CD14-positive monocyte (primary cell): ENCODE measurements at regions not wholly inside any gene's neighbourhood (a gene's known extent, or its start where the extent isn't known, plus 50 kb on each side); places are given as distances from the start of the nearest gene placed in this dataset.

ENCODE experiments used
- DNase-seq, 3 donors: peaks; one replicate each; pipeline ENCODE4 v3.0.0-alpha.2; 2011 to 2022
- H2AFZ ChIP-seq: 2 replicates; pipeline ENCODE4 v1.6.0; 2012; ENCODE audit warnings: mild to moderate bottlenecking, low read depth, low read length, inconsistent platforms; ENCODE audit not compliant: insufficient read depth, poor library complexity, severe bottlenecking
- H3K27ac ChIP-seq, 2 donors: 1 replicate in 1 of 2; 2 replicates in 1 of 2; pipeline ENCODE4 v1.5.1; 2012 to 2013; ENCODE audit warnings: low read length in 2 of 2, control low read depth in 1 of 2, inconsistent platforms in 1 of 2, low read depth in 1 of 2, mild to moderate bottlenecking in 1 of 2
- H3K27me3 ChIP-seq, 2 donors: one replicate each; pipeline versions ENCODE4 v1.6.0 to v1.6.1; 2011 to 2013; ENCODE audit warnings: low read length in 2 of 2; ENCODE audit not compliant: control insufficient read depth in 2 of 2, insufficient read depth in 2 of 2
- H3K36me3 ChIP-seq, 2 donors: replicated peaks in 1 of 2; 1 replicate in 1 of 2; 2 replicates in 1 of 2; pipeline versions ENCODE4 v1.5.1 to v1.6.1; 2012 to 2013; ENCODE audit warnings: low read length in 2 of 2, control low read depth in 1 of 2, inconsistent platforms in 1 of 2, mild to moderate bottlenecking in 1 of 2; ENCODE audit not compliant: insufficient read depth in 2 of 2, control insufficient read depth in 1 of 2
- H3K4me1 ChIP-seq, 2 donors: 1 replicate in 1 of 2; 2 replicates in 1 of 2; pipeline versions ENCODE4 v1.5.1 to v1.6.1; 2012 to 2013; ENCODE audit warnings: low read length in 2 of 2, control low read depth in 1 of 2, inconsistent platforms in 1 of 2, mild to moderate bottlenecking in 1 of 2, moderate library complexity in 1 of 2; ENCODE audit not compliant: insufficient read depth in 2 of 2, control insufficient read depth in 1 of 2
- H3K4me2 ChIP-seq: replicated peaks from 2 replicates; pipeline ENCODE3; 2012; ENCODE audit warnings: low read length, moderate library complexity, mild to moderate bottlenecking; ENCODE audit not compliant: poor library complexity, severe bottlenecking; ENCODE audit errors: extremely low read depth
- H3K4me3 ChIP-seq, 3 experiments: fragments of 200-600 bp in 1 of 3; sonication (generic) in 1 of 3; replicated peaks in 1 of 3; 1 replicate in 2 of 3; 2 replicates in 1 of 3; pipeline ENCODE4 v1.5.1; 2011 to 2013; ENCODE audit warnings: low read length in 3 of 3, mild to moderate bottlenecking in 3 of 3, control low read depth in 2 of 3, low read depth in 2 of 3, inconsistent platforms in 1 of 3, moderate library complexity in 1 of 3
- H3K79me2 ChIP-seq: 2 replicates; pipeline ENCODE4 v1.6.0; 2012; ENCODE audit warnings: mild to moderate bottlenecking, control low read depth, inconsistent platforms, low read length, moderate library complexity; ENCODE audit not compliant: insufficient read depth
- H3K9ac ChIP-seq: 2 replicates; pipeline ENCODE4 v1.6.0; 2017; ENCODE audit warnings: low read length, mild to moderate bottlenecking; ENCODE audit not compliant: insufficient read depth, poor library complexity, severe bottlenecking
- H3K9me3 ChIP-seq, 2 donors: replicated peaks in 1 of 2; 1 replicate in 1 of 2; 2 replicates in 1 of 2; pipeline versions ENCODE4 v1.5.1 to v1.6.1; 2012 to 2013; ENCODE audit warnings: low read length in 2 of 2, control low read depth in 1 of 2; ENCODE audit not compliant: control insufficient read depth in 1 of 2, insufficient read depth in 1 of 2
- H4K20me1 ChIP-seq: 2 replicates; pipeline ENCODE4 v1.6.0; 2012; ENCODE audit warnings: mild to moderate bottlenecking, low read length, control low read depth, moderate library complexity; ENCODE audit not compliant: insufficient read depth
- H3K27ac Mint-ChIP-seq, 7 donors: one replicate each; pipeline ENCODE4 v1.8.0; 2020; ENCODE audit warnings: mild to moderate bottlenecking in 7 of 7, mixed read lengths in 7 of 7, moderate library complexity in 6 of 7, inconsistent platforms in 2 of 7
- H3K27me3 Mint-ChIP-seq, 3 donors: one replicate each; pipeline ENCODE4 v1.8.0; 2021 to 2022; ENCODE audit warnings: low read depth in 3 of 3, mild to moderate bottlenecking in 3 of 3, mixed read lengths in 3 of 3, moderate library complexity in 3 of 3, inconsistent platforms in 1 of 3
- H3K36me3 Mint-ChIP-seq, 2 donors: one replicate each; pipeline ENCODE4 v1.8.0; 2020; ENCODE audit warnings: mixed read lengths in 2 of 2, inconsistent platforms in 1 of 2, mild to moderate bottlenecking in 1 of 2
- H3K4me1 Mint-ChIP-seq: one replicate; pipeline ENCODE4 v1.8.0; 2020; ENCODE audit warnings: mild to moderate bottlenecking, mixed read lengths
- H3K4me3 Mint-ChIP-seq, 2 donors: one replicate each; pipeline ENCODE4 v1.8.0; 2020; ENCODE audit warnings: mild to moderate bottlenecking in 2 of 2, mixed read lengths in 2 of 2, moderate library complexity in 1 of 2
- H3K9me3 Mint-ChIP-seq, 7 donors: one replicate each; pipeline ENCODE4 v1.8.0; 2020 to 2022; ENCODE audit warnings: mixed read lengths in 7 of 7, mild to moderate bottlenecking in 6 of 7, moderate library complexity in 6 of 7, inconsistent platforms in 2 of 7
- CTCF ChIP-seq: fragments of 200-600 bp; IDR thresholded peaks from one replicate; pipeline ENCODE4 v1.8.0; 2022; ENCODE audit warnings: antibody characterized with exemption, mild to moderate bottlenecking
- WGBS: methylation state at CpG from one replicate; pipeline ENCODE4 v1.1.5; 2013; ENCODE audit warnings: missing lambda C conversion rate; ENCODE audit not compliant: insufficient coverage; 5-methylcytosine and 5-hydroxymethylcytosine counted together
- intact Hi-C, 2 donors: fragments of 100-400 bp; cut with micrococcal nuclease; formaldehyde crosslinking; loops; one replicate each; pipeline versions ENCODE4 v1.15.0 to v1.15.1; 2023

- Histone ChIP-seq H3K27me3 (no peaks in the 10 kb centered on the region), H3K9ac (no peak overlapping the region), H3K4me2 (no peak overlapping the region), H3K4me1 (no peaks in the 10 kb centered on the region), H3K79me2 (no peaks in the 10 kb centered on the region), H3K9me3 (no peaks in the 10 kb centered on the region), H3K4me3 (no peak overlapping the region), H3K36me3 (no peaks in the 10 kb centered on the region), H4K20me1 (no peaks in the 10 kb centered on the region), H2AFZ (no peak overlapping the region), H3K27ac (no peak overlapping the region)
- Mint-ChIP-seq H3K4me3 (no peak overlapping the region), H3K27me3 (no peaks in the 10 kb centered on the region), H3K27ac (no peak overlapping the region), H3K9me3 (peaks cover 0 to 8% (median 0%) of the 10 kb centered on the region in 7 donors), H3K4me1 (no peaks in the 10 kb centered on the region), H3K36me3 (no peaks in the 10 kb centered on the region)
- no CpG with 5 or more reads among the region's 4 CpGs for WGBS
- no peak for TF ChIP-seq CTCF
- DNase-seq = no peak
- intact Hi-C loops = no loop called here
These were observed 138.4 kb upstream of the MDFIC start for GRCh38 chr7:114783508-114783907.

- Histone ChIP-seq H3K36me3 (no peaks in the 10 kb centered on the region), H4K20me1 (no peaks in the 10 kb centered on the region), H3K27ac (no peak overlapping the region), H3K79me2 (no peaks in the 10 kb centered on the region), H3K9ac (no peak overlapping the region), H2AFZ (no peak overlapping the region), H3K4me3 (no peak overlapping the region), H3K9me3 (no peaks in the 10 kb centered on the region), H3K27me3 (no peaks in the 10 kb centered on the region), H3K4me2 (no peak overlapping the region), H3K4me1 (no peaks in the 10 kb centered on the region)
- intact Hi-C loops = no loop called here
- peaks cover 0 to 8% (median 0%) of the 10 kb centered on the region in 7 donors for H3K9me3 Mint-ChIP-seq
- H3K4me1 Mint-ChIP-seq = no peaks in the 10 kb centered on the region
- WGBS = 100% methylated on average over 1 of the region's 4 CpGs
- no peaks in the 10 kb centered on the region for H3K27me3 Mint-ChIP-seq
- H3K27ac Mint-ChIP-seq = no peak overlapping the region
- DNase-seq = no peak
- H3K36me3 Mint-ChIP-seq = no peaks in the 10 kb centered on the region
- TF ChIP-seq CTCF = no peak
- H3K4me3 Mint-ChIP-seq = no peak overlapping the region
These were observed 137.7 kb upstream of the MDFIC start for GRCh38 chr7:114784177-114784576.
